ENCODE measurements at regions not wholly inside any gene's neighbourhood (a gene's known extent, or its start where the extent isn't known, plus 50 kb on each side); places are given as distances from the start of the nearest gene placed in this dataset.
"Not testable (repeated sequence)": the region's sequence is repeated elsewhere in the genome, so short reads cannot be mapped to it uniquely, and the experiment has no call there.

GRCh38 chr10:62696798-62697197 lies 107.7 kb upstream of the ADO start:
- H3K27me3 Mint-ChIP-seq = no peaks in the 10 kb centered on the region
- H3K4me1 Mint-ChIP-seq = peaks cover 33% of the 10 kb centered on the region
- no peak overlapping the region for H3K27ac Mint-ChIP-seq
- H3K36me3 Mint-ChIP-seq = peaks cover 5% of the 10 kb centered on the region
- peaks cover 11% of the 10 kb centered on the region for H3K9me3 Mint-ChIP-seq
- H3K4me3 Mint-ChIP-seq = no peak overlapping the region

GRCh38 chr10:62699148-62699547 lies 105.4 kb upstream of the ADO start:
- Mint-ChIP-seq H3K27me3 (no peaks in the 10 kb centered on the region), H3K27ac (no peak overlapping the region), H3K4me1 (peaks cover 20% of the 10 kb centered on the region), H3K36me3 (peaks cover 5% of the 10 kb centered on the region), H3K4me3 (no peak overlapping the region), H3K9me3 (peaks cover 13% of the 10 kb centered on the region)

GRCh38 chr10:62704121-62704520 lies 100.4 kb upstream of the ADO start:
- not testable (repeated sequence) for H3K4me1 Mint-ChIP-seq, H3K27ac Mint-ChIP-seq, H3K27me3 Mint-ChIP-seq, H3K4me3 Mint-ChIP-seq, H3K9me3 Mint-ChIP-seq, H3K36me3 Mint-ChIP-seq

GRCh38 chr10:62705789-62706188 lies 98.7 kb upstream of the ADO start:
- Mint-ChIP-seq H3K27ac (no peak overlapping the region), H3K27me3 (no peaks in the 10 kb centered on the region), H3K36me3 (no peaks in the 10 kb centered on the region), H3K4me1 (no peaks in the 10 kb centered on the region), H3K9me3 (peaks cover 6% of the 10 kb centered on the region), H3K4me3 (no peak overlapping the region)

- no peak overlapping the region for H3K27ac Mint-ChIP-seq
Measured at GRCh38 chr10:62707810-62708209, 96.7 kb upstream of the ADO start.

GRCh38 chr10:62708569-62708968 lies 96.0 kb upstream of the ADO start:
- no peaks in the 10 kb centered on the region for H3K27me3 Mint-ChIP-seq
- no peaks in the 10 kb centered on the region for H3K36me3 Mint-ChIP-seq
- H3K27ac Mint-ChIP-seq = no peak overlapping the region
- H3K4me1 Mint-ChIP-seq = no peaks in the 10 kb centered on the region
- H3K9me3 Mint-ChIP-seq = no peaks in the 10 kb centered on the region
- H3K4me3 Mint-ChIP-seq = no peak overlapping the region

More at GRCh38 chr10:62707810-62708209, 96.7 kb upstream of the ADO start:
- Mint-ChIP-seq H3K27me3 (no peaks in the 10 kb centered on the region), H3K9me3 (no peaks in the 10 kb centered on the region), H3K4me3 (no peak overlapping the region), H3K36me3 (no peaks in the 10 kb centered on the region), H3K4me1 (no peaks in the 10 kb centered on the region)

- Mint-ChIP-seq H3K4me3 (no peak overlapping the region), H3K27ac (no peak overlapping the region)
Measured at GRCh38 chr10:62709200-62709599, 95.3 kb upstream of the ADO start.

GRCh38 chr10:62710182-62710581 lies 94.3 kb upstream of the ADO start:
- H3K36me3 Mint-ChIP-seq = peaks cover 1% of the 10 kb centered on the region
- no peak overlapping the region for H3K4me3 Mint-ChIP-seq
- peaks cover 11% of the 10 kb centered on the region for H3K4me1 Mint-ChIP-seq
- H3K27me3 Mint-ChIP-seq = no peaks in the 10 kb centered on the region
- H3K27ac Mint-ChIP-seq = no peak overlapping the region
- peaks cover 3% of the 10 kb centered on the region for H3K9me3 Mint-ChIP-seq

More at GRCh38 chr10:62709200-62709599, 95.3 kb upstream of the ADO start:
- peaks cover 1% of the 10 kb centered on the region for H3K4me1 Mint-ChIP-seq
- no peaks in the 10 kb centered on the region for H3K9me3 Mint-ChIP-seq
- H3K27me3 Mint-ChIP-seq = no peaks in the 10 kb centered on the region
- no peaks in the 10 kb centered on the region for H3K36me3 Mint-ChIP-seq

- no peak overlapping the region for H3K27ac Mint-ChIP-seq
- peaks cover 1% of the 10 kb centered on the region for H3K36me3 Mint-ChIP-seq
- no peaks in the 10 kb centered on the region for H3K27me3 Mint-ChIP-seq
- peaks cover 3% of the 10 kb centered on the region for H3K9me3 Mint-ChIP-seq
- peaks cover 17% of the 10 kb centered on the region for H3K4me1 Mint-ChIP-seq
- peak overlapping the region; percentile 19 for H3K4me3 Mint-ChIP-seq
Measured at GRCh38 chr10:62715383-62715782, 89.1 kb upstream of the ADO start.

GRCh38 chr10:62718585-62718984 lies 85.9 kb upstream of the ADO start:
- Mint-ChIP-seq H3K4me1 (peaks cover 17% of the 10 kb centered on the region), H3K27ac (no peak overlapping the region), H3K36me3 (peaks cover 1% of the 10 kb centered on the region), H3K4me3 (no peak overlapping the region), H3K27me3 (no peaks in the 10 kb centered on the region), H3K9me3 (peaks cover 3% of the 10 kb centered on the region)

GRCh38 chr10:62719061-62719460 lies 85.5 kb upstream of the ADO start:
- no peaks in the 10 kb centered on the region for H3K27me3 Mint-ChIP-seq
- H3K4me1 Mint-ChIP-seq = peaks cover 17% of the 10 kb centered on the region
- H3K36me3 Mint-ChIP-seq = peaks cover 1% of the 10 kb centered on the region
- no peak overlapping the region for H3K4me3 Mint-ChIP-seq
- peaks cover 3% of the 10 kb centered on the region for H3K9me3 Mint-ChIP-seq
- no peak overlapping the region for H3K27ac Mint-ChIP-seq

- peaks cover 25% of the 10 kb centered on the region for H3K4me1 Mint-ChIP-seq
- no peak overlapping the region for H3K4me3 Mint-ChIP-seq
- H3K36me3 Mint-ChIP-seq = no peaks in the 10 kb centered on the region
- no peaks in the 10 kb centered on the region for H3K27me3 Mint-ChIP-seq
- no peak overlapping the region for H3K27ac Mint-ChIP-seq
- no peaks in the 10 kb centered on the region for H3K9me3 Mint-ChIP-seq
Measured at GRCh38 chr10:62721687-62722086, 82.8 kb upstream of the ADO start.

GRCh38 chr10:62723375-62723774 lies 81.1 kb upstream of the ADO start:
- Mint-ChIP-seq H3K27ac (no peak overlapping the region), H3K27me3 (no peaks in the 10 kb centered on the region), H3K4me1 (peaks cover 42% of the 10 kb centered on the region), H3K36me3 (no peaks in the 10 kb centered on the region), H3K4me3 (no peak overlapping the region), H3K9me3 (no peaks in the 10 kb centered on the region)

GRCh38 chr10:62724465-62724864 lies 80.1 kb upstream of the ADO start:
- no peak overlapping the region for H3K27ac Mint-ChIP-seq
- H3K4me3 Mint-ChIP-seq = no peak overlapping the region
- H3K4me1 Mint-ChIP-seq = peaks cover 50% of the 10 kb centered on the region
- no peaks in the 10 kb centered on the region for H3K36me3 Mint-ChIP-seq
- H3K27me3 Mint-ChIP-seq = no peaks in the 10 kb centered on the region
- H3K9me3 Mint-ChIP-seq = no peaks in the 10 kb centered on the region

- Mint-ChIP-seq H3K27ac (peak overlapping the region; percentile 78), H3K36me3 (no peaks in the 10 kb centered on the region), H3K27me3 (no peaks in the 10 kb centered on the region), H3K9me3 (no peaks in the 10 kb centered on the region), H3K4me3 (peak overlapping the region; percentile 9), H3K4me1 (peaks cover 50% of the 10 kb centered on the region)
Measured at GRCh38 chr10:62726142-62726541, 78.4 kb upstream of the ADO start.

GRCh38 chr10:62726638-62727037 lies 77.9 kb upstream of the ADO start:
- H3K36me3 Mint-ChIP-seq = no peaks in the 10 kb centered on the region
- H3K9me3 Mint-ChIP-seq = no peaks in the 10 kb centered on the region
- peak overlapping the region; percentile 78 for H3K27ac Mint-ChIP-seq
- peaks cover 50% of the 10 kb centered on the region for H3K4me1 Mint-ChIP-seq
- no peaks in the 10 kb centered on the region for H3K27me3 Mint-ChIP-seq
- H3K4me3 Mint-ChIP-seq = peak overlapping the region; percentile 9

- Mint-ChIP-seq H3K9me3 (no peaks in the 10 kb centered on the region), H3K27ac (no peak overlapping the region), H3K27me3 (no peaks in the 10 kb centered on the region), H3K4me1 (peaks cover 50% of the 10 kb centered on the region), H3K36me3 (no peaks in the 10 kb centered on the region), H3K4me3 (peak overlapping the region; percentile 30)
Measured at GRCh38 chr10:62727934-62728333, 76.6 kb upstream of the ADO start.

All from activated naive CD4-positive, alpha-beta T cell treated with anti-CD3 and anti-CD28 coated beads, Interleukin-2, amount 50 U/mL, for 24 hours (primary cell).